OCI-LY1 (cell line): ENCODE measurements at regions not wholly inside any gene's neighbourhood (a gene's known extent, or its start where the extent isn't known, plus 50 kb on each side); places are given as distances from the start of the nearest gene placed in this dataset.

Source experiments
- CTCF ChIP-seq: fragments of 200-600 bp; sonication (generic), shearing (Covaris generic); IDR thresholded peaks from 2 replicates; pipeline ENCODE4 v1.5.1; 2017; ENCODE audit warnings: mild to moderate bottlenecking, antibody characterized with exemption, low read length, moderate library complexity, mixed read lengths
- EZH2 ChIP-seq: fragments of 200-600 bp; sonication (generic), shearing (Covaris generic); IDR thresholded peaks from 2 replicates; pipeline ENCODE4 v1.8.0; 2017; ENCODE audit warnings: borderline replicate concordance, mixed run types, mild to moderate bottlenecking, antibody characterized with exemption, low read length, moderate library complexity, mixed read lengths

GRCh38 chr3:25053360-25053759 lies 374.7 kb upstream of the RARB start:
- TF ChIP-seq CTCF (no peak), EZH2 (no peak)
